HFFc6 (cell line): ENCODE measurements at regions not wholly inside any gene's neighbourhood (a gene's known extent, or its start where the extent isn't known, plus 50 kb on each side); places are given as distances from the start of the nearest gene placed in this dataset.

Experiments
- DNase-seq: peaks from one replicate; pipeline ENCODE4 v3.0.0-alpha.2; 2018
- H3K27ac Mint-ChIP-seq: 2 replicates; pipeline ENCODE4 v1.8.0; 2020; ENCODE audit warnings: mild to moderate bottlenecking, mixed read lengths
- H3K27me3 Mint-ChIP-seq: 2 replicates; pipeline ENCODE4 v1.8.0; 2021; ENCODE audit warnings: mild to moderate bottlenecking, moderate library complexity, mixed read lengths; ENCODE audit not compliant: insufficient read depth
- H3K36me3 Mint-ChIP-seq: 2 replicates; pipeline ENCODE4 v1.8.0; 2021; ENCODE audit warnings: low read depth, mixed read lengths
- H3K4me1 Mint-ChIP-seq: 2 replicates; pipeline ENCODE4 v1.8.0; 2020; ENCODE audit warnings: low read depth, mixed read lengths
- H3K4me3 Mint-ChIP-seq: 2 replicates; pipeline ENCODE4 v1.8.0; 2020; ENCODE audit warnings: mild to moderate bottlenecking, moderate library complexity, mixed read lengths
- H3K9me3 Mint-ChIP-seq: 2 replicates; pipeline ENCODE4 v1.8.0; 2020; ENCODE audit warnings: mild to moderate bottlenecking, mixed read lengths
- TF ChIP-seq, protein P1 (sequence below): fragments of 200-600 bp; sonication (generic); IDR thresholded peaks from 2 replicates; pipeline ENCODE4 v1.5.0; 2021; ENCODE audit warnings: antibody characterized with exemption, mild to moderate bottlenecking

DNA sequence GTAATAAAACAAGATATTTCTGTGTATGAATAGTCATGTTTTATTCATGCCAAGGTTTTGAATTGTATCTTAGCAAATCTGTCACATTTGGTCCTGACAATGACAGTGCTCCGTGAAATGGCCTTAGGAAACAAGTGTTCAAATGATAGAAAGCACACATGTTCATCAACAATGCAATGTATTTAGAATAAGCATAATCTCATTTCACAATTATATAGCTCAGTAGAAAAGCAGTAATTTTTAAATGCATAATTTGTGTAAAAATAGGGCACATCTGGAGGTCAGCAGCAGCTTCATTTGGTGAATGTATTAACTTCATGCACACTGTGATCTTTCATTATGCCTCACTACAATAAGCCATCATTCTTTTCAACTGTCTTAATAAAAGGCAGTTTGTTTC, 380.4 kb downstream of the GPM6A start:
- peaks cover 20% of the 10 kb centered on the region; the same call in 1 of the 2 replicates for H3K4me1 Mint-ChIP-seq
- DNase-seq = no peak
- H3K27me3 Mint-ChIP-seq = peaks cover 3% of the 10 kb centered on the region; the same call in 1 of the 2 replicates
- H3K27ac Mint-ChIP-seq = no peak overlapping the region
- H3K36me3 Mint-ChIP-seq = no peaks in the 10 kb centered on the region
- H3K9me3 Mint-ChIP-seq = peaks cover 5% of the 10 kb centered on the region; the same call in 1 of the 2 replicates
- no peak overlapping the region for H3K4me3 Mint-ChIP-seq
- TF ChIP-seq, protein P1, sequence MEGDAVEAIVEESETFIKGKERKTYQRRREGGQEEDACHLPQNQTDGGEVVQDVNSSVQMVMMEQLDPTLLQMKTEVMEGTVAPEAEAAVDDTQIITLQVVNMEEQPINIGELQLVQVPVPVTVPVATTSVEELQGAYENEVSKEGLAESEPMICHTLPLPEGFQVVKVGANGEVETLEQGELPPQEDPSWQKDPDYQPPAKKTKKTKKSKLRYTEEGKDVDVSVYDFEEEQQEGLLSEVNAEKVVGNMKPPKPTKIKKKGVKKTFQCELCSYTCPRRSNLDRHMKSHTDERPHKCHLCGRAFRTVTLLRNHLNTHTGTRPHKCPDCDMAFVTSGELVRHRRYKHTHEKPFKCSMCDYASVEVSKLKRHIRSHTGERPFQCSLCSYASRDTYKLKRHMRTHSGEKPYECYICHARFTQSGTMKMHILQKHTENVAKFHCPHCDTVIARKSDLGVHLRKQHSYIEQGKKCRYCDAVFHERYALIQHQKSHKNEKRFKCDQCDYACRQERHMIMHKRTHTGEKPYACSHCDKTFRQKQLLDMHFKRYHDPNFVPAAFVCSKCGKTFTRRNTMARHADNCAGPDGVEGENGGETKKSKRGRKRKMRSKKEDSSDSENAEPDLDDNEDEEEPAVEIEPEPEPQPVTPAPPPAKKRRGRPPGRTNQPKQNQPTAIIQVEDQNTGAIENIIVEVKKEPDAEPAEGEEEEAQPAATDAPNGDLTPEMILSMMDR = no peak

DNA sequence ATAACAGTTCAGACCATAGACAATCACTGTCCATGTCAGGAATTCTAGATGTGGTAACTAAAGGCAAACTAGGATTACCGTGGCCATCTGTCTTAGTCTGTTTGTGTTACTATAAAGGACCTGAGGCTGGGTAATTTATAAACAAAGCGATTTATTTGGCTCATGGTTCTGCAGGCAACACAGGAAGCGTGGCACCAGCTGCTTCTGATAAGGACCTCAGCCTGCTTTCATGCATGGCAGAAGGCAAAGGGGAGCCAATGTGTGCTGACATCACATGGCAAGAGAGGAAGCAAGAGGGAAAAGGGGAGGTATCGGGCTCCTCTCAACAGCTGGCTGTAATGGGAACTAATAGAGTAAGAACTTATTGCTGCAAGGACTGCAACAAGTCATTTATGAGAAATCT, 376.7 kb downstream of the GPM6A start:
- Mint-ChIP-seq H3K36me3 (no peaks in the 10 kb centered on the region), H3K27me3 (0 out of 2 replicates have a peak, but pooled peaks cover 2% of the 10 kb centered on the region), H3K27ac (no peak overlapping the region), H3K4me1 (peaks cover 30% of the 10 kb centered on the region; the same call in 1 of the 2 replicates), H3K4me3 (no peak overlapping the region), H3K9me3 (no peaks in the 10 kb centered on the region)
- no peak for DNase-seq
- TF ChIP-seq, protein P1 = no peak

DNA sequence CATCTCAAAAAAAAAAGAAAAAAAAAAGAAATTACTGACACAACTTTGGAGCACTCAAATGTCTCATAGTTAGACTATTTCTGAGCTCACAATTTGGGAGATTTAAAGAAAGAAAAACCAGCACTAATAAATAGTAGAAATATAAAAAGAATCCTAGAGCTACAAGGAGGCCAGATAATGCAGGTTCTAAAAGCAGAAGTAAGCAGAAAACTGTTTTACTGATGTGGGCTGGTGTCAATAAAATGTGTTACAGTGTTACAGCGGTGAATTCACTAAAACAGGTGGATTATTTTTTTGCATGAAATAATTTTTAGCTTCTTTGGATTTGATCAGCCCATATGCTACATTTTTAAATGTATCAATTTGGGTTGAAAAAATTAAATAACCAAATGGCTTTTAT, 375.9 kb downstream of the GPM6A start:
- no peak for DNase-seq
- Mint-ChIP-seq H3K9me3 (no peaks in the 10 kb centered on the region), H3K4me1 (peaks cover 26% of the 10 kb centered on the region; the same call in 1 of the 2 replicates), H3K4me3 (no peak overlapping the region), H3K27ac (no peak overlapping the region), H3K36me3 (no peaks in the 10 kb centered on the region), H3K27me3 (0 out of 2 replicates have a peak, but pooled peaks cover 2% of the 10 kb centered on the region)
- TF ChIP-seq, protein P1 = no peak

DNA sequence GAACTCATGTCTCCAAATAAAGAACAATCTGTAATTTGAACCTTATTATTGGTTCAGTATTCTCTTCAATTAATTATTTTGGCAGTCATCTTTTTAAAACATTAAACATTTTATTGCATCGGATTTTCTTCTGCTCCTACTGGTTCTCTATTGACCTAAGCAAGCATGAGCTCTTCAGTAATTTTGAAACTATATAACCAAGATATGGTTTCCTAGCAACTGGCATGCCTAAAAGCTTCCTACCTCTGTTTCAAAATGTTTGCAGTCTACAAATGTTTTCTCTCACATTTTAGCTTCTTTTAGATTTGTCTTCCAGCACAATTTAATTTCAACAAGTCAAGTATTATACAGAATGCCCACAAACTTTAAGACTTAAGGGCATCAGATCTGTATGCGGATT, 371.3 kb downstream of the GPM6A start:
- no peak for DNase-seq
- Mint-ChIP-seq H3K9me3 (no peaks in the 10 kb centered on the region), H3K27ac (no peak overlapping the region), H3K4me1 (peaks cover 12% of the 10 kb centered on the region; the same call in 1 of the 2 replicates), H3K36me3 (no peaks in the 10 kb centered on the region), H3K27me3 (peaks cover under 1% of the 10 kb centered on the region; the same call in 1 of the 2 replicates), H3K4me3 (no peak overlapping the region)
- TF ChIP-seq, protein P1 = no peak

DNA sequence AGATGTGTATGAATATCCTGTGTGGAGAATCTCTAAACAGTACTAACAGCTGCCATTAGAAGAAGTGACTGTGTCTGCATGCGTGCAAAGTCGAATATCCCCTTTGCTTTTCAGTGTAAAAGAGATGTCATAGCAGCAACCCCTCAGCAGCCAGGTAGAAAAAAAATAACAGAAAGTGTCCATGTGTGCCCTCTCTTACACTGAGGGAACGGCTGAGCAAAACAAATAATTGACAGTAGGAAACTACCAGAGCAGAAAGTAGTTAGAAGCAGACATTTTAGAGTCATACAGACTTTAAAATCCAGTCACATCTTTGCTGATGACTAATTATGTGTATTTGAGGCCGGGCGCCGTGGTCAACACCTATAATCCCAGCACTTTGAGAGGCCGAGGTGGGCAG, 370.8 kb downstream of the GPM6A start:
- Mint-ChIP-seq H3K4me3 (no peak overlapping the region), H3K9me3 (no peaks in the 10 kb centered on the region), H3K4me1 (peaks cover 12% of the 10 kb centered on the region; the same call in 1 of the 2 replicates), H3K27ac (no peak overlapping the region), H3K36me3 (no peaks in the 10 kb centered on the region), H3K27me3 (no peaks in the 10 kb centered on the region; the same call in 1 of the 2 replicates)
- TF ChIP-seq, protein P1 = no peak
- no peak for DNase-seq

DNA sequence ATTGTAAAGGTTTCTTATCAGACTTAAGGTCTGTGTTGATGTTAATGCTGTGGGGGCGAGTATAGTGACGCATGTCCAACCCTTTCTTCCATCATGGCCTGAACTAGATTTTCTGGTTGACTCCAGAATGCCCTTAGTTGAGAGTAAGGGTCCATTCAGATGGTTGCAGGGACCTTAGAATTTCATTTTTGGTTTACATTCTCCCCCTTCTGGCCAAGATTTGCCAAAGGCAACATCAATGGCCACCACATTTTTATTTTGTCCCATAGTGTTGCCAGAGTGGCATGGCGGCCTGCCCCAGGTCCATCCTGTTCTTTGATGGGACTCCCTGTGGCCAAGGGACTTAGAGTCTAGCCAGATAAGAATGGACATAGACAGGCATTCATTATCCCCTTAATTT, 368.5 kb downstream of the GPM6A start:
- Mint-ChIP-seq H3K27ac (no peak overlapping the region), H3K36me3 (no peaks in the 10 kb centered on the region), H3K27me3 (no peaks in the 10 kb centered on the region; the same call in none of the 2 replicates), H3K9me3 (no peaks in the 10 kb centered on the region), H3K4me1 (no peaks in the 10 kb centered on the region), H3K4me3 (no peak overlapping the region)
- DNase-seq = no peak
- TF ChIP-seq, protein P1 = peak; percentile 68
